HepG2 (cell line): ENCODE measurements at regions not wholly inside any gene's neighbourhood (a gene's known extent, or its start where the extent isn't known, plus 50 kb on each side); places are given as distances from the start of the nearest gene placed in this dataset.

ENCODE experiments used
- BHLHE40 ChIP-seq: IDR thresholded peaks from 2 replicates; pipeline ENCODE4 v1.6.1; 2011; ENCODE audit warnings: low read length, improper control_type of control experiment
- MAZ ChIP-seq, 2 experiments: sonication (generic) in 1 of 2; formaldehyde crosslinking in 1 of 2; IDR thresholded peaks; 2 replicates each; pipeline versions ENCODE4 v1.5.0 to v1.6.1; 2012 to 2020; ENCODE audit warnings: low read depth in 2 of 2, mild to moderate bottlenecking in 2 of 2, borderline replicate concordance in 1 of 2, improper control_type of control experiment in 1 of 2, low read length in 1 of 2, missing genetic modification reagents in 1 of 2, moderate library complexity in 1 of 2
- RAD51 ChIP-seq: fragments of 450-650 bp; IDR thresholded peaks from 2 replicates; pipeline ENCODE4 v1.6.1; 2016; ENCODE audit warnings: borderline replicate concordance
- RBM22 ChIP-seq: fragments of 200-400 bp; formaldehyde crosslinking; optimal IDR thresholded peaks from 2 replicates; pipeline ENCODE3; 2017; ENCODE audit warnings: mild to moderate bottlenecking, low read length, moderate library complexity
- RNF2 ChIP-seq: fragments of 450-650 bp; conservative IDR thresholded peaks from 2 replicates; pipeline ENCODE4 v1.6.1; 2016; ENCODE audit warnings: low read depth
- TF ChIP-seq, protein P1 (sequence below): IDR thresholded peaks from 2 replicates; pipeline ENCODE4 v1.6.1; 2018; ENCODE audit warnings: missing genetic modification reagents, mild to moderate bottlenecking, missing compliant biosample characterization

DNA sequence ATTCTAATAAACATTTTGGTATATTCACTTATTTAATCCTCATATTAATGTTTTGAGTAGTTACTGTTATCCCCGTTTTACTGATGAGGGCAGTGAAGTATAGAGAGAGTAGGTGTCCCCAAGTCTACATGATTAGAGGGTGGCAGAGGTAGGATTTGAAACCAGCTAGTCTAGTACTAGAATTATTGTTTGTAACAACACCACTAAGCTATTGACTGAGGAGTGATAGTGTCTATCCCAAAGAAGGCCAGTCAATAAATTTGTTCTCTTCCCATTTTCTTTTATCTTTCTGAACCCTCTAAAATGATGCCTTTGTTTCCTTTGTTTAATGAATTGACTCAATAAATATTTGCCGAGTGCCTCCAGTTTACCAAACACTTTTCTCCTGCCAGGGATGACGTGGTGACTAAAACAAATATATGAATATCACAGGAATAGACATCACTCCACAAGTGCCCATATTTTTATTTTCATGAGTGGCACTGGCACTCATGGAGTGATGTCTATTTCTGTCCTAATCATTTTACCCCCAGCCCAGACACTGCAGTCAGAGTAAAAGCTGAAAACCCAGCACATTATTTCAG, 247.5 kb downstream of the SLC16A7 start:
- no peak for TF ChIP-seq MAZ (IDR thresholded peaks at IDR 0.05; ENCODE audit: borderline replicate concordance, low read depth, low read length)
- no peak for TF ChIP-seq MAZ (CRISPR knock-in tag; IDR thresholded peaks at IDR 0.05; ENCODE audit: low read depth)
- TF ChIP-seq RAD51 = no peak
- TF ChIP-seq BHLHE40 = no peak
- TF ChIP-seq RNF2 = no peak
- TF ChIP-seq, protein P1, sequence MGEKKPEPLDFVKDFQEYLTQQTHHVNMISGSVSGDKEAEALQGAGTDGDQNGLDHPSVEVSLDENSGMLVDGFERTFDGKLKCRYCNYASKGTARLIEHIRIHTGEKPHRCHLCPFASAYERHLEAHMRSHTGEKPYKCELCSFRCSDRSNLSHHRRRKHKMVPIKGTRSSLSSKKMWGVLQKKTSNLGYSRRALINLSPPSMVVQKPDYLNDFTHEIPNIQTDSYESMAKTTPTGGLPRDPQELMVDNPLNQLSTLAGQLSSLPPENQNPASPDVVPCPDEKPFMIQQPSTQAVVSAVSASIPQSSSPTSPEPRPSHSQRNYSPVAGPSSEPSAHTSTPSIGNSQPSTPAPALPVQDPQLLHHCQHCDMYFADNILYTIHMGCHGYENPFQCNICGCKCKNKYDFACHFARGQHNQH (CRISPR knock-in tag) = no peak
- no peak for TF ChIP-seq RBM22
